A673 (cell line): ENCODE measurements at regions not wholly inside any gene's neighbourhood (a gene's known extent, or its start where the extent isn't known, plus 50 kb on each side); places are given as distances from the start of the nearest gene placed in this dataset.

Experiments
- CTCF ChIP-seq: fragments of 300-800, 200-600 bp; sonication (generic); conservative IDR thresholded peaks from 2 replicates; pipeline ENCODE4 v1.5.1; 2017; ENCODE audit warnings: low read depth, mild to moderate bottlenecking, antibody characterized with exemption, low read length, moderate library complexity, mixed read lengths
- EZH2 ChIP-seq: fragments of 200-600 bp; sonication (generic); IDR thresholded peaks from 2 replicates; pipeline ENCODE4 v1.6.1; 2017; ENCODE audit warnings: borderline replicate concordance, low read depth, mild to moderate bottlenecking, mixed read lengths, antibody characterized with exemption, low read length; ENCODE audit not compliant: poor library complexity, severe bottlenecking

DNA sequence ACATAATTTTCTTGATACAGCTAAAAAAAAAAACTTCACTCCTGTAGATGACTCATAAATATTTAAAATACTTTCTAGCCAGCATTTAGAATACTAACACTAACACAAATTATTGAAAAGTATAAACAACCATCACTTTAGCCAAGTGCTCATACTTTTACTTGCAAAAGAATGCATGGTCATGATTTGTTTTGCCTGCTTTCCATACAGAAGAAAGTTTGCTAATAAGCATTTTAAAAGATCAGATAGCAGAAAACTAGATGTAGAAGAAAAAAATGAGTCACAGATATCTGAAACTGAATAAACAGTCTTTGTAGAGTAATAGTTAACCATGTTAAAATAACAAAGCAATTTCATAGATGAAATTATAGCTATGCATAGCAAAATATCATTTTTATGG is 2280.4 kb upstream of the PCDH20 start:
- TF ChIP-seq EZH2 (no peak), CTCF (no peak)
